ENCODE measurements at regions not wholly inside any gene's neighbourhood (a gene's known extent, or its start where the extent isn't known, plus 50 kb on each side); places are given as distances from the start of the nearest gene placed in this dataset.

DNA sequence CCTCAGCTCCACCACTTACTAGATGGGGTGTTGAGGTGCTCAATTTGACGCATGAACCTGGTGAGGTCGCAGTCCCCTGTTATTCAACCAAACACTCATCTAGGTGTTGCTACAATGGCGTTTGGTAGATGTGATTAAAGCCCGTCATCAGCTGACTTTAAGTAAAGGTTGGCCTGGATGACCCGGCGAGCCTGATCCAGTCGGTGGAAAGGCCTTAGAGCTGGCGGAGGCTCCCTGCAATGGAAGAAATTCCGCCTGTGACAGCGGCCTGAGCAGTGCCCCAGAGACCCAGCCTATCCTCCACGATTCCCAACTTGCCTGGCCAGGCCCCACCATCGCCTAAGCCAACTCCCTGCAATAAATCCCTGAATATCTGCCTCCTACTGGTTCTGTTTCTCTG is 171.4 kb downstream of the BMP7 start:
- Histone ChIP-seq H3K9me3 (no peaks in the 10 kb centered on the region), H3K27ac (no peak overlapping the region), H3K4me3 (ENCODE audit: low read depth in 1 of 2, low read length in 1 of 2) (no peak overlapping the region), H3K4me1 (ENCODE audit: control insufficient read depth in 1 of 2, insufficient read depth in 1 of 2, low read depth in 1 of 2, low read length in 1 of 2) (no peaks in the 10 kb centered on the region), H3K27me3 (peaks cover 4% of the 10 kb centered on the region), H3K36me3 (no peaks in the 10 kb centered on the region)
- TF ChIP-seq, protein P1, sequence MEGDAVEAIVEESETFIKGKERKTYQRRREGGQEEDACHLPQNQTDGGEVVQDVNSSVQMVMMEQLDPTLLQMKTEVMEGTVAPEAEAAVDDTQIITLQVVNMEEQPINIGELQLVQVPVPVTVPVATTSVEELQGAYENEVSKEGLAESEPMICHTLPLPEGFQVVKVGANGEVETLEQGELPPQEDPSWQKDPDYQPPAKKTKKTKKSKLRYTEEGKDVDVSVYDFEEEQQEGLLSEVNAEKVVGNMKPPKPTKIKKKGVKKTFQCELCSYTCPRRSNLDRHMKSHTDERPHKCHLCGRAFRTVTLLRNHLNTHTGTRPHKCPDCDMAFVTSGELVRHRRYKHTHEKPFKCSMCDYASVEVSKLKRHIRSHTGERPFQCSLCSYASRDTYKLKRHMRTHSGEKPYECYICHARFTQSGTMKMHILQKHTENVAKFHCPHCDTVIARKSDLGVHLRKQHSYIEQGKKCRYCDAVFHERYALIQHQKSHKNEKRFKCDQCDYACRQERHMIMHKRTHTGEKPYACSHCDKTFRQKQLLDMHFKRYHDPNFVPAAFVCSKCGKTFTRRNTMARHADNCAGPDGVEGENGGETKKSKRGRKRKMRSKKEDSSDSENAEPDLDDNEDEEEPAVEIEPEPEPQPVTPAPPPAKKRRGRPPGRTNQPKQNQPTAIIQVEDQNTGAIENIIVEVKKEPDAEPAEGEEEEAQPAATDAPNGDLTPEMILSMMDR (IDR thresholded peaks at IDR 0.05), result no peak

DNA sequence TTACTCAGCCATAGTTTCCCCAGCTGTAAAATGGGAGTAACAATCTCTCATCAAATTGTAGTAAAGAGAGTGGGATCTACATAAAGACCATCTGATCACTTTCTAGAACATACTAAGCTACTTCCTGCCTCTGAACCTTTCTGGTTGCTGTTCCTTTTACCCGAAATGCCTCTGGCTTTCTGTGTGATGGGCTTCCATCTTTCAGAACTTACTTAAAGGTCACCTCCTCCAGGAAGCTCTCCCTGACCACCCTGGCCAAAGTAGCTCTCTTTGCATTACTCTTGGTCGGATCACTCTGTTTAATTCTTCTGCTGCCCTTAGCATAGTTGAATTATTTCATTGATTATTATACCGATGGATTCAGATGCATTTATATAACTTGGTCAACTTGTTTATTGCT is 171.0 kb downstream of the BMP7 start:
- Histone ChIP-seq H3K4me3 (ENCODE audit: low read depth in 1 of 2, low read length in 1 of 2) (no peak overlapping the region), H3K27me3 (peaks cover 4% of the 10 kb centered on the region), H3K36me3 (no peaks in the 10 kb centered on the region), H3K4me1 (ENCODE audit: control insufficient read depth in 1 of 2, insufficient read depth in 1 of 2, low read depth in 1 of 2, low read length in 1 of 2) (no peaks in the 10 kb centered on the region), H3K27ac (no peak overlapping the region), H3K9me3 (no peaks in the 10 kb centered on the region)
- TF ChIP-seq, protein P1 (IDR thresholded peaks at IDR 0.05), result no peak

DNA sequence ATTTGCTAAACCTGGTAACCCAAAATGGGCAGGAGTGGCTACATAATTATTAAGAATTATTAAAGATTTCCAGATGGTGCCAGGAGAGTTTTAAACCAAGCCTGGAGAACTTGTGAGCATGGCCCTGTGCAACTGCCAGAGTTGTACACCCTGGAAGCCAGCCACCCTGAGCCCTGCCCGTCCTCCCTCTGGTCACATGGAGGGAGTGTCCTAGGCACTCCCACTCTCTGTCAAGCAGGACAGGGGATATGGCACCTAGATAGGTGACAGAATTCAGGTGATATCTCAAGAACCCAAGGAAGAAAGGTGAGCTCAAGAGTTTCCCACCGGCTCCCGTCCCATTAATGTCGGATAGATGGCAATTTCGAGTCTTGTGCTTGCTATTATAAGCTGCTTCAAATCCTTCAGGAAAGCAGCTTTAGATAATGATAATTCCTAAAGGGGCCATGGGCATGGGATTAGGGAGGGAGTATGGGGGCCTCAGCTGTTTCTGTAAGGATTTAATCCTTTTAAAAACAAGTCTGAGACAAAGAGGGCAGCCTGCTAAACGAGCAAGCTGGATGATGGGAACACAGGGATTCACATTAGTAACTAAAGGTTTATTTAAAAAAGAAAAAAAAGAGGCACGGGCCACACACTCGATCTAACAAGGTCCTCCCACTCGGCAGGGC is 169.1 kb downstream of the BMP7 start:
- no peaks in the 10 kb centered on the region for H3K4me1 ChIP-seq (ENCODE audit: control insufficient read depth in 1 of 2, insufficient read depth in 1 of 2, low read depth in 1 of 2, low read length in 1 of 2)
- no peak overlapping the region for H3K4me3 ChIP-seq (ENCODE audit: low read depth in 1 of 2, low read length in 1 of 2)
- TF ChIP-seq, protein P1 (IDR thresholded peaks at IDR 0.05), result no peak
- H3K27me3 ChIP-seq, result peaks cover 4% of the 10 kb centered on the region
- H3K9me3 ChIP-seq, result no peaks in the 10 kb centered on the region
- no peaks in the 10 kb centered on the region for H3K36me3 ChIP-seq
- no peak overlapping the region for H3K27ac ChIP-seq

DNA sequence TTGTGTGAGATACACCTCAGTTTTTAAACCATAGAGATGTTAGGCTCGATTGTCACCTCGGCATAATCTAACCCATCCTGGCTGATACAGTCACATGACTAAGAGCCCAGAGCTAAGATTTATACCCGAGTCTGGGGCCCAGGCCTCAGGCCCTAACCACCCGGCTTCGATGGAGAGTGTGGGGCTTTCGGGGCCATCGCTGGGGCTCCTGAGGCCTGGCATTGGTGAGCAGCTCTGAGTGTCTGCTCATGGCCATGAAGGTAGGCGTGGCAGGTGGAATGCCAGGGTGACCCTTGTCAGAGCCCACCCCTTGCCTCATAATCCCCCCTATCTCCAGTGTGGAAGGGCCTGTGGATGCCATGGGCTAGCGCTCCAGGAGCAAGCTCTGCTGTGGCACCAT is 164.3 kb downstream of the BMP7 start:
- Histone ChIP-seq H3K27me3 (peaks cover 4% of the 10 kb centered on the region), H3K9me3 (no peaks in the 10 kb centered on the region), H3K4me3 (ENCODE audit: low read depth in 1 of 2, low read length in 1 of 2) (no peak overlapping the region), H3K36me3 (no peaks in the 10 kb centered on the region), H3K4me1 (ENCODE audit: control insufficient read depth in 1 of 2, insufficient read depth in 1 of 2, low read depth in 1 of 2, low read length in 1 of 2) (no peaks in the 10 kb centered on the region), H3K27ac (no peak overlapping the region)
- TF ChIP-seq, protein P1 (IDR thresholded peaks at IDR 0.05), result no peak

- Histone ChIP-seq H3K36me3 (no peaks in the 10 kb centered on the region), H3K27me3 (no peaks in the 10 kb centered on the region), H3K4me3 (ENCODE audit: low read depth in 1 of 2, low read length in 1 of 2) (no peak overlapping the region), H3K27ac (no peak overlapping the region), H3K4me1 (ENCODE audit: control insufficient read depth in 1 of 2, insufficient read depth in 1 of 2, low read depth in 1 of 2, low read length in 1 of 2) (no peaks in the 10 kb centered on the region), H3K9me3 (no peaks in the 10 kb centered on the region)
- TF ChIP-seq, protein P1 (IDR thresholded peaks at IDR 0.05), result no peak
These were observed 163.9 kb downstream of the BMP7 start for GRCh38 chr20:57102566-57102965.
